ENCODE measurements at regions not wholly inside any gene's neighbourhood (a gene's known extent, or its start where the extent isn't known, plus 50 kb on each side); places are given as distances from the start of the nearest gene placed in this dataset.

DNA sequence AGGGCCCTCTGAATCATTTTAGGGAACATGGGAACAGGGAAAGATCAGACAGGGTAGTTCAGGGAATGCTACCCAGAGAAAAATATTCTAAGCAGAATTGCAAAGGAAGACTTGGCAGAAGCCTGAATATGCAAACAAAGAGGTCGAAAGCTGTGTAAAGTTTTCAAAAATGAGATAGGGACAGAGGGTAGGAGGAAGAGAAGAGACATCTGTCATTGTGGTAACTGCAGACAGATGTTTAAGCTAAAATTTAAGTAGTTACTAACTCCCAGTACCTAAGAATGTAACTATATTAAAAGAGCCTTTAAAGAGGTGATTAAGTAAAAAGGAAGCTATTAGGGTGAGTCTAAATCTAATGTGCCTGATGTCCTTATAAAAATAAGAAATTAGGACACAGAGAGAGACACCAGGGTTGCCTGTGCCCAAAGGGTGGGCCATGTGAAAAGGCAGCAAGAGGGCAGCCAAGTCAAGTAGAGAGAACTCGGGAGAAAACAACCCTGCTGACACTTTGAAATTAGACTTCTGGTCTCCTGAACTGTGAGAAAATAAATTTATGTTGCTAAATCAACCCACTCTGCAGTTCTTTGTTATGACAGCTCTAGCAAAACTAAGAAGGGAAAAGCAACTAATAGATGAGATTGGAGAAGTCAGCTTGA lies 1647.4 kb upstream of the C9orf72 start:
- ChIA-PET CTCF (ENCODE audit: low intra/inter-chr PET ratio) (no interaction called here), POLR2A (no interaction called here)
- Histone ChIP-seq H2AFZ (ENCODE audit: low read depth, low read length) (no peak overlapping the region), H3K9me3 (replicated peaks; ENCODE audit: control insufficient read depth, insufficient read depth, low read depth, low read length) (no peaks in the 10 kb centered on the region), H3K36me3 (ENCODE audit: control insufficient read depth, insufficient read depth, low read length) (no peaks in the 10 kb centered on the region), H3K9me1 (ENCODE audit: control insufficient read depth, insufficient read depth, low read length) (no peaks in the 10 kb centered on the region), H4K20me1 (replicated peaks; ENCODE audit: control insufficient read depth, insufficient read depth, low read length) (no peaks in the 10 kb centered on the region), H3K9ac (ENCODE audit: insufficient read depth in 1 of 2, low read depth in 2 of 2, low read length in 2 of 2) (no peak overlapping the region), H3K27ac (ENCODE audit: extremely low read depth, low read depth, low read length) (no peak overlapping the region), H3K4me1 (replicated peaks in 1 of 2; ENCODE audit: control insufficient read depth in 2 of 2, insufficient read depth in 2 of 2, low read length in 2 of 2) (no peaks in the 10 kb centered on the region), H3K4me2 (ENCODE audit: insufficient read depth, low read length) (no peak overlapping the region), H3K79me2 (ENCODE audit: control insufficient read depth, insufficient read depth, low read length) (no peaks in the 10 kb centered on the region), H3K27me3 (ENCODE audit: control insufficient read depth in 2 of 2, insufficient read depth in 2 of 2, low read length in 2 of 2) (no peaks in the 10 kb centered on the region), H3K4me3 (no peak overlapping the region)
- intact Hi-C loops (cut with micrococcal nuclease), result no loop called here
- BruUV-seq (replicated peaks), result no TSS peak
- no peak for DNase-seq (ENCODE audit: extremely low read depth in 1 of 4, low spot score in 3 of 4)
- no peak for FAIRE-seq
- WGBS (ENCODE audit: insufficient coverage, low coverage, missing lambda C conversion rate), result no CpG with 5 or more reads among the region's 2 CpGs
- TF ChIP-seq MCM7 (IDR thresholded peaks at IDR 0.05) (no peak), CBX8 (IDR thresholded peaks at IDR 0.05; ENCODE audit: borderline replicate concordance, extremely low read depth, low read depth, low read length, poor library complexity, severe bottlenecking) (no peak), ADNP (tag; IDR thresholded peaks at IDR 0.05) (no peak), SIN3B (IDR thresholded peaks at IDR 0.05; ENCODE audit: low read depth) (no peak), ZBTB26 (CRISPR knock-in tag; IDR thresholded peaks at IDR 0.05) (no peak), ZBTB1 (CRISPR knock-in tag; IDR thresholded peaks at IDR 0.05; ENCODE audit: borderline replicate concordance, low read depth) (no peak), ZNF57 (CRISPR knock-in tag; IDR thresholded peaks at IDR 0.05) (no peak), LARP7 (IDR thresholded peaks at IDR 0.05) (no peak), KLF10 (CRISPR knock-in tag; IDR thresholded peaks at IDR 0.05) (no peak), MCM3 (IDR thresholded peaks at IDR 0.05) (no peak), ZNF644 (tag; IDR thresholded peaks at IDR 0.05; ENCODE audit: low read depth) (no peak), ZNF239 (CRISPR knock-in tag; IDR thresholded peaks at IDR 0.05) (no peak), POLR2B (IDR thresholded peaks at IDR 0.05; ENCODE audit: low read depth, partially characterized antibody) (no peak)
- TF ChIP-seq, protein P1, sequence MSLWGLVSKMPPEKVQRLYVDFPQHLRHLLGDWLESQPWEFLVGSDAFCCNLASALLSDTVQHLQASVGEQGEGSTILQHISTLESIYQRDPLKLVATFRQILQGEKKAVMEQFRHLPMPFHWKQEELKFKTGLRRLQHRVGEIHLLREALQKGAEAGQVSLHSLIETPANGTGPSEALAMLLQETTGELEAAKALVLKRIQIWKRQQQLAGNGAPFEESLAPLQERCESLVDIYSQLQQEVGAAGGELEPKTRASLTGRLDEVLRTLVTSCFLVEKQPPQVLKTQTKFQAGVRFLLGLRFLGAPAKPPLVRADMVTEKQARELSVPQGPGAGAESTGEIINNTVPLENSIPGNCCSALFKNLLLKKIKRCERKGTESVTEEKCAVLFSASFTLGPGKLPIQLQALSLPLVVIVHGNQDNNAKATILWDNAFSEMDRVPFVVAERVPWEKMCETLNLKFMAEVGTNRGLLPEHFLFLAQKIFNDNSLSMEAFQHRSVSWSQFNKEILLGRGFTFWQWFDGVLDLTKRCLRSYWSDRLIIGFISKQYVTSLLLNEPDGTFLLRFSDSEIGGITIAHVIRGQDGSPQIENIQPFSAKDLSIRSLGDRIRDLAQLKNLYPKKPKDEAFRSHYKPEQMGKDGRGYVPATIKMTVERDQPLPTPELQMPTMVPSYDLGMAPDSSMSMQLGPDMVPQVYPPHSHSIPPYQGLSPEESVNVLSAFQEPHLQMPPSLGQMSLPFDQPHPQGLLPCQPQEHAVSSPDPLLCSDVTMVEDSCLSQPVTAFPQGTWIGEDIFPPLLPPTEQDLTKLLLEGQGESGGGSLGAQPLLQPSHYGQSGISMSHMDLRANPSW (CRISPR knock-in tag; IDR thresholded peaks at IDR 0.05), result no peak
- TF ChIP-seq, protein P2, sequence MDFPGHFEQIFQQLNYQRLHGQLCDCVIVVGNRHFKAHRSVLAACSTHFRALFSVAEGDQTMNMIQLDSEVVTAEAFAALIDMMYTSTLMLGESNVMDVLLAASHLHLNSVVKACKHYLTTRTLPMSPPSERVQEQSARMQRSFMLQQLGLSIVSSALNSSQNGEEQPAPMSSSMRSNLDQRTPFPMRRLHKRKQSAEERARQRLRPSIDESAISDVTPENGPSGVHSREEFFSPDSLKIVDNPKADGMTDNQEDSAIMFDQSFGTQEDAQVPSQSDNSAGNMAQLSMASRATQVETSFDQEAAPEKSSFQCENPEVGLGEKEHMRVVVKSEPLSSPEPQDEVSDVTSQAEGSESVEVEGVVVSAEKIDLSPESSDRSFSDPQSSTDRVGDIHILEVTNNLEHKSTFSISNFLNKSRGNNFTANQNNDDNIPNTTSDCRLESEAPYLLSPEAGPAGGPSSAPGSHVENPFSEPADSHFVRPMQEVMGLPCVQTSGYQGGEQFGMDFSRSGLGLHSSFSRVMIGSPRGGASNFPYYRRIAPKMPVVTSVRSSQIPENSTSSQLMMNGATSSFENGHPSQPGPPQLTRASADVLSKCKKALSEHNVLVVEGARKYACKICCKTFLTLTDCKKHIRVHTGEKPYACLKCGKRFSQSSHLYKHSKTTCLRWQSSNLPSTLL (IDR thresholded peaks at IDR 0.05), result no peak
- in situ Hi-C loops (cut with MboI), result no loop called here
- ATAC-seq, result no peak

All from K562 (cell line).